NT2/D1 (cell line): ENCODE measurements at regions not wholly inside any gene's neighbourhood (a gene's known extent, or its start where the extent isn't known, plus 50 kb on each side); places are given as distances from the start of the nearest gene placed in this dataset.

ENCODE experiments used
- DNase-seq: peaks from one replicate; pipeline ENCODE4 v3.0.0-alpha.2; 2011; ENCODE audit warnings: low read depth, low spot score
- H3K27me3 ChIP-seq: 2 replicates; pipeline ENCODE4 v1.6.0; 2011; ENCODE audit warnings: mild to moderate bottlenecking; ENCODE audit not compliant: insufficient read length, insufficient read depth
- H3K36me3 ChIP-seq: 2 replicates; pipeline ENCODE4 v1.6.1; 2011; ENCODE audit warnings: mild to moderate bottlenecking, low read length, mixed read lengths; ENCODE audit not compliant: insufficient read depth, insufficient read length
- H3K4me1 ChIP-seq: 2 replicates; pipeline ENCODE4 v1.5.1; 2011; ENCODE audit not compliant: insufficient read depth, insufficient read length
- H3K4me3 ChIP-seq: 2 replicates; pipeline ENCODE4 v1.5.1; 2011; ENCODE audit warnings: low read depth; ENCODE audit not compliant: insufficient read length
- H3K9ac ChIP-seq: 2 replicates; pipeline ENCODE4 v1.6.0; 2011; ENCODE audit warnings: low read depth; ENCODE audit not compliant: insufficient read length
- H3K9me3 ChIP-seq: 2 replicates; pipeline ENCODE4 v1.5.1; 2011; ENCODE audit warnings: mild to moderate bottlenecking, low read length; ENCODE audit not compliant: insufficient read depth
- SUZ12 ChIP-seq: IDR thresholded peaks from 2 replicates; pipeline ENCODE4 v1.6.1; 2011; ENCODE audit not compliant: insufficient read length, insufficient read depth; ENCODE audit errors: extremely low read depth
- YY1 ChIP-seq: IDR thresholded peaks from 2 replicates; pipeline ENCODE4 v1.6.1; 2011; ENCODE audit not compliant: insufficient read length, insufficient read depth
- ZNF274 ChIP-seq: IDR thresholded peaks from 2 replicates; pipeline ENCODE4 v1.6.1; 2011; ENCODE audit warnings: mild to moderate bottlenecking, low read depth, low read length

- Histone ChIP-seq H3K36me3 (no peaks in the 10 kb centered on the region), H3K9ac (no peak overlapping the region), H3K4me1 (peaks cover 2% of the 10 kb centered on the region), H3K27me3 (no peaks in the 10 kb centered on the region), H3K4me3 (no peak overlapping the region), H3K9me3 (no peaks in the 10 kb centered on the region)
- DNase-seq = no peak
- TF ChIP-seq YY1 = no peak
- TF ChIP-seq ZNF274 = no peak
- TF ChIP-seq SUZ12 = no peak
These were observed 1190.7 kb upstream of the SEL1L start for GRCh38 chr14:82724316-82724715.

DNA sequence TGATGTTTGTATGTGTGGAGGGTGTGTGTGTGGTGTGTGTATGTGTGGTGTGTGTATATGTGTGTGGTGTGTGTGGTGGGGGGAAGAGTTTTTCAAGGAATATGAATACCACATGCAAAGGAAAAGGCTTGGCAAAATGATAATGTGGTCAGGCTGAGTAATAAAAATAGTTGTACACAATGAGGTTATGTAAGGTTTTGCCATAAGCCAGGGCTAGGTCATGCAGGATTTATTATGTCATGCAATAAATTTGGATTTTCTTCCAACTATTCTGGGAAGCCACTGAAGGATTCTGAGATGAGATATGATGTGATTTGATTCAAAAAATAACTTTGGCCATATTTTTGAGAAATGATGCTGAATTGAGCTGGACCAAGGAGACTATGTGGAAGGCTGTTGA is 1191.6 kb upstream of the SEL1L start:
- Histone ChIP-seq H3K36me3 (no peaks in the 10 kb centered on the region), H3K4me3 (no peak overlapping the region), H3K9me3 (no peaks in the 10 kb centered on the region), H3K27me3 (no peaks in the 10 kb centered on the region), H3K4me1 (peaks cover 2% of the 10 kb centered on the region), H3K9ac (no peak overlapping the region)
- DNase-seq = no peak
- no peak for TF ChIP-seq SUZ12
- TF ChIP-seq ZNF274 = no peak
- TF ChIP-seq YY1 = no peak

- Histone ChIP-seq H3K4me1 (no peaks in the 10 kb centered on the region), H3K27me3 (no peaks in the 10 kb centered on the region), H3K36me3 (no peaks in the 10 kb centered on the region), H3K4me3 (no peak overlapping the region), H3K9ac (no peak overlapping the region), H3K9me3 (no peaks in the 10 kb centered on the region)
- TF ChIP-seq SUZ12 (no peak), ZNF274 (no peak), YY1 (no peak)
- no peak for DNase-seq
These were observed 1197.9 kb upstream of the SEL1L start for GRCh38 chr14:82731526-82731925.

DNA sequence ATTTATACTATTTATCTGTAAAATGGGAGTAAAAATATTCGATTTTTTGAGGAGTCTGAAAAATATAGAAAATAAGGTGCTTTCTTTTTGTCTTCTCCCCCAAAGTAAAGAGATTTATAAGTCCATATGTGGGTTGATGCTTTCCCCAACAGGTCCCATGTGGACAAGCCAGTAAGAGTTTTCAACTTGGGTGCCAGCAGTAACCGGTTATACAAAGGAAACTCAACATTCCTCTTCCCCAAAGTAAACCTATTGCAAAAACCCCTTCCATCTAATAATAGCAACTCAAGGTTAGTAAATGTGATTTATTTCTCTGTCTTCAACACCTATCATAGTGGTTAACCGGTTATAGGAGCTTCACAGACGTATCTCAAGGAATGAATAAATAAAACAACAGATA is 1206.9 kb upstream of the SEL1L start:
- no peaks in the 10 kb centered on the region for H3K27me3 ChIP-seq
- H3K4me1 ChIP-seq = no peaks in the 10 kb centered on the region
- H3K9ac ChIP-seq = no peak overlapping the region
- no peak overlapping the region for H3K4me3 ChIP-seq
- no peak for TF ChIP-seq ZNF274
- no peak for TF ChIP-seq YY1
- TF ChIP-seq SUZ12 = no peak
- DNase-seq = no peak
- H3K36me3 ChIP-seq = no peaks in the 10 kb centered on the region
- no peaks in the 10 kb centered on the region for H3K9me3 ChIP-seq

- DNase-seq = no peak
- Histone ChIP-seq H3K9me3 (no peaks in the 10 kb centered on the region), H3K36me3 (no peaks in the 10 kb centered on the region), H3K9ac (no peak overlapping the region), H3K4me3 (no peak overlapping the region), H3K27me3 (no peaks in the 10 kb centered on the region), H3K4me1 (no peaks in the 10 kb centered on the region)
- TF ChIP-seq SUZ12 = no peak
- TF ChIP-seq YY1 = no peak
- no peak for TF ChIP-seq ZNF274
These were observed 1221.8 kb upstream of the SEL1L start for GRCh38 chr14:82755476-82755875.

GRCh38 chr14:82755923-82756322 is 1222.3 kb upstream of the SEL1L start:
- TF ChIP-seq YY1 = no peak
- no peak for TF ChIP-seq SUZ12
- TF ChIP-seq ZNF274 = no peak
- no peaks in the 10 kb centered on the region for H3K27me3 ChIP-seq
- H3K9me3 ChIP-seq = no peaks in the 10 kb centered on the region
- H3K9ac ChIP-seq = no peak overlapping the region
- DNase-seq = no peak
- no peaks in the 10 kb centered on the region for H3K36me3 ChIP-seq
- no peak overlapping the region for H3K4me3 ChIP-seq
- no peaks in the 10 kb centered on the region for H3K4me1 ChIP-seq

- no peaks in the 10 kb centered on the region for H3K36me3 ChIP-seq
- DNase-seq = no peak
- no peak overlapping the region for H3K9ac ChIP-seq
- H3K27me3 ChIP-seq = no peaks in the 10 kb centered on the region
- no peak overlapping the region for H3K4me3 ChIP-seq
- no peak for TF ChIP-seq YY1
- no peak for TF ChIP-seq ZNF274
- no peak for TF ChIP-seq SUZ12
- no peaks in the 10 kb centered on the region for H3K4me1 ChIP-seq
- H3K9me3 ChIP-seq = no peaks in the 10 kb centered on the region
These were observed 1224.1 kb upstream of the SEL1L start for GRCh38 chr14:82757776-82758175.

GRCh38 chr14:82759656-82760055 is 1226.0 kb upstream of the SEL1L start:
- no peaks in the 10 kb centered on the region for H3K4me1 ChIP-seq
- no peak overlapping the region for H3K4me3 ChIP-seq
- DNase-seq = no peak
- no peaks in the 10 kb centered on the region for H3K9me3 ChIP-seq
- no peak overlapping the region for H3K9ac ChIP-seq
- no peaks in the 10 kb centered on the region for H3K27me3 ChIP-seq
- TF ChIP-seq SUZ12 (no peak), ZNF274 (no peak), YY1 (no peak)
- no peaks in the 10 kb centered on the region for H3K36me3 ChIP-seq
